IMR-90 (cell line): ENCODE measurements at regions not wholly inside any gene's neighbourhood (a gene's known extent, or its start where the extent isn't known, plus 50 kb on each side); places are given as distances from the start of the nearest gene placed in this dataset.
"Not testable (repeated sequence)": the region's sequence is repeated elsewhere in the genome, so short reads cannot be mapped to it uniquely, and the experiment has no call there.

ENCODE experiments used
- ATAC-seq: fragments of 200-7000 bp; cut with Tn5 transposase; 2 replicates; pipeline ENCODE4 v1.9.1; 2020; ENCODE audit warnings: low read depth, mild to moderate bottlenecking, moderate library complexity
- BruUV-seq: library from RNA; stranded (reverse); fragments of 400-500 nt; replicated peaks from 2 replicates; lab custom pipeline; 2021; lab: Mats Ljungman, UMichigan
- CTCF ChIA-PET: fragments of 300-600 bp; formaldehyde crosslinking; extraction: SDS; loops from one replicate; lab custom pipeline; 2021; ENCODE audit warnings: antibody characterized with exemption; lab: Yijun Ruan, JAX
- POLR2A ChIA-PET: fragments of 300-600 bp; sonication (Branson Sonifier 250); formaldehyde crosslinking; loops from one replicate; lab custom pipeline; 2022; ENCODE audit warnings: antibody characterized with exemption; ENCODE audit not compliant: unreplicated experiment; lab: Charles Lee
- DNase-seq: peaks from one replicate; pipeline ENCODE4 v3.0.0; 2013
- H2AFZ ChIP-seq: replicated peaks from 2 replicates; pipeline ENCODE3; 2013; ENCODE audit warnings: low read length, mild to moderate bottlenecking; ENCODE audit not compliant: poor library complexity
- H2AK5ac ChIP-seq: 2 replicates; pipeline ENCODE4 v1.6.1; 2013; ENCODE audit warnings: low read depth, low read length, inconsistent platforms
- H2AK9ac ChIP-seq: replicated peaks from 2 replicates; pipeline ENCODE3; 2013; ENCODE audit warnings: mild to moderate bottlenecking, low read depth, low read length, moderate library complexity; ENCODE audit not compliant: poor library complexity
- H2BK120ac ChIP-seq: 2 replicates; pipeline ENCODE4 v1.6.1; 2013; ENCODE audit warnings: low read depth, low read length, inconsistent platforms
- H2BK15ac ChIP-seq: 3 replicates; pipeline ENCODE4 v1.6.1; 2013; ENCODE audit warnings: low read depth, low read length, inconsistent platforms
- H2BK20ac ChIP-seq: 2 replicates; pipeline ENCODE4 v1.6.1; 2013; ENCODE audit warnings: low read depth, mild to moderate bottlenecking, inconsistent platforms, low read length, moderate library complexity
- H2BK5ac ChIP-seq: 2 replicates; pipeline ENCODE4 v1.6.1; 2013; ENCODE audit warnings: mild to moderate bottlenecking, low read depth, low read length, inconsistent platforms; ENCODE audit not compliant: poor library complexity, severe bottlenecking
- H3K14ac ChIP-seq: replicated peaks from 2 replicates; pipeline ENCODE4 v1.6.1; 2013; ENCODE audit warnings: low read depth, low read length, inconsistent platforms
- H3K18ac ChIP-seq: 2 replicates; pipeline ENCODE4 v1.6.1; 2013; ENCODE audit warnings: low read depth, low read length, control low read depth
- H3K23ac ChIP-seq: 2 replicates; pipeline ENCODE4 v1.6.1; 2013; ENCODE audit warnings: low read depth, low read length, inconsistent platforms
- H3K27ac ChIP-seq: 2 replicates; pipeline ENCODE4 v1.5.1; 2013; ENCODE audit warnings: mild to moderate bottlenecking, control low read depth, low read length; ENCODE audit not compliant: insufficient read depth
- H3K27me3 ChIP-seq: 2 replicates; pipeline ENCODE4 v1.6.1; 2013; ENCODE audit warnings: low read length; ENCODE audit not compliant: control insufficient read depth, insufficient read depth
- H3K36me3 ChIP-seq: 2 replicates; pipeline ENCODE4 v1.6.1; 2013; ENCODE audit warnings: low read length, mixed read lengths; ENCODE audit not compliant: control insufficient read depth, insufficient read depth
- H3K4ac ChIP-seq: 2 replicates; pipeline ENCODE4 v1.6.1; 2013; ENCODE audit warnings: low read depth, low read length, inconsistent platforms
- H3K4me1 ChIP-seq: 2 replicates; pipeline ENCODE4 v1.6.1; 2013; ENCODE audit warnings: low read length, mixed read lengths; ENCODE audit not compliant: control insufficient read depth, insufficient read depth
- H3K4me2 ChIP-seq: 2 replicates; pipeline ENCODE4 v1.6.1; 2013; ENCODE audit warnings: low read depth, mild to moderate bottlenecking, control low read depth, low read length, moderate library complexity
- H3K4me3 ChIP-seq: 2 replicates; pipeline ENCODE4 v1.5.1; 2013; ENCODE audit warnings: low read depth, mild to moderate bottlenecking, control low read depth, low read length, moderate library complexity; ENCODE audit not compliant: insufficient read depth
- H3K56ac ChIP-seq: 2 replicates; pipeline ENCODE4 v1.6.1; 2013; ENCODE audit warnings: low read length, inconsistent platforms; ENCODE audit not compliant: insufficient read depth; ENCODE audit errors: extremely low read depth
- H3K79me1 ChIP-seq, 2 experiments: 2 replicates each; pipeline ENCODE4 v1.6.1; 2013; ENCODE audit warnings: low read length in 2 of 2, inconsistent platforms in 1 of 2, low read depth in 1 of 2
- H3K9ac ChIP-seq: 2 replicates; pipeline ENCODE4 v1.6.1; 2013; ENCODE audit warnings: low read depth, low read length, control low read depth
- H3K9me1 ChIP-seq: 2 replicates; pipeline ENCODE4 v1.6.1; 2013; ENCODE audit warnings: low read length, inconsistent platforms; ENCODE audit not compliant: insufficient read depth
- H3K9me3 ChIP-seq: 2 replicates; pipeline ENCODE4 v1.6.1; 2013; ENCODE audit warnings: low read length; ENCODE audit not compliant: control insufficient read depth, insufficient read depth
- H4K20me1 ChIP-seq: 2 replicates; pipeline ENCODE4 v1.6.1; 2013; ENCODE audit warnings: low read length, inconsistent platforms; ENCODE audit not compliant: insufficient read depth
- H4K5ac ChIP-seq: 2 replicates; pipeline ENCODE4 v1.6.1; 2013; ENCODE audit warnings: mild to moderate bottlenecking, low read depth, low read length, control low read depth
- H4K8ac ChIP-seq, 2 experiments: 2 replicates each; pipeline ENCODE4 v1.6.1; 2013; ENCODE audit warnings: low read depth in 2 of 2, low read length in 2 of 2, control low read depth in 1 of 2, inconsistent platforms in 1 of 2
- H4K91ac ChIP-seq: 2 replicates; pipeline ENCODE4 v1.6.1; 2013; ENCODE audit warnings: low read depth, low read length, inconsistent platforms; ENCODE audit not compliant: insufficient read depth
- WGBS, 2 experiments: methylation state at CpG; one replicate each; pipeline versions ENCODE4 v1.1.5 to v1.1.7; 2013; ENCODE audit warnings: missing lambda C conversion rate in 2 of 2; ENCODE audit not compliant: insufficient read length in 1 of 2; ENCODE audit errors: extremely low coverage in 2 of 2; 5-methylcytosine and 5-hydroxymethylcytosine counted together
- dilution Hi-C: fragments of 300-500 bp; cut with HindIII; formaldehyde crosslinking; loops from one replicate; pipeline ENCODE4 v1.14.3; 2018; ENCODE audit warnings: low sequenced_read_pairs; ENCODE audit not compliant: unreplicated experiment
- in situ Hi-C: fragments of 300-500 bp; cut with MboI; formaldehyde crosslinking; loops from 3 replicates; pipeline ENCODE4 v1.14.3; 2019; ENCODE audit warnings: low sequenced_read_pairs, inconsistent platforms, mixed read lengths
- intact Hi-C: fragments of 100-400 bp; cut with micrococcal nuclease; formaldehyde crosslinking; loops from 2 replicates; pipeline ENCODE4 v1.10.0; 2022

DNA sequence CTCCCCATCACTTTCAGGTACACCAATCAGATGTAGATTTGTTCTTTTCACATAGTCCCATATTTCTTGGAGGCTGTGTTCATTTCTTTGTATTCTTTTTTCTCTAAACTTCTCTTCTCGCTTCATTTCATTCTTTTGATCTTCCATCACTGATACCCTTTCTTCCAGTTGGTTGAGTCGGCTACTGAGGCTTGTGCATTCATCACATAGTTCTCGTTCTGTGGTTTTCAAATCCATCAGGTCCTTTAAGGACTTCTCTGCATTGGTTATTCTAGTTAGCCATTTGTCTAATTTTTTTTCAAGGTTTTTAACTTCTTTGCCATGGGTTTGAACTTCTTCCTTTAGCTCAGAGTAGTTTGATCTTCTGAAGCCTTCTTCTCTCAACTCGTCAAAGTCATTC, 128.0 kb upstream of the ELOVL6 start:
- BruUV-seq, H3K18ac ChIP-seq, in situ Hi-C loops, CTCF ChIA-PET, H3K14ac ChIP-seq, H3K36me3 ChIP-seq, dilution Hi-C loops, POLR2A ChIA-PET, H3K4ac ChIP-seq, DNase-seq, H3K4me3 ChIP-seq, H2BK120ac ChIP-seq, H2AK9ac ChIP-seq, H4K91ac ChIP-seq, H3K4me2 ChIP-seq, H3K56ac ChIP-seq, H4K5ac ChIP-seq, H2BK20ac ChIP-seq, H4K20me1 ChIP-seq, H3K79me1 ChIP-seq, H3K9me1 ChIP-seq, H3K9me3 ChIP-seq, H2AK5ac ChIP-seq, ATAC-seq, H3K23ac ChIP-seq, H3K27ac ChIP-seq, H2AFZ ChIP-seq, H3K4me1 ChIP-seq, H2BK5ac ChIP-seq, H3K27me3 ChIP-seq, H2BK15ac ChIP-seq, H4K8ac ChIP-seq, intact Hi-C loops, H3K9ac ChIP-seq: not testable (repeated sequence)
- WGBS, 2 experiments, result 0% methylated on average over 1 of the region's 4 CpGs; no CpG with 5 or more reads in 1 of the 2 experiments
